ENCODE measurements at regions not wholly inside any gene's neighbourhood (a gene's known extent, or its start where the extent isn't known, plus 50 kb on each side); places are given as distances from the start of the nearest gene placed in this dataset.
A peak's percentile ranks its signal among the peaks of the same experiment; 100 is the strongest.
"Not testable (repeated sequence)": the region's sequence is repeated elsewhere in the genome, so short reads cannot be mapped to it uniquely, and the experiment has no call there.

- no peak for DNase-seq (ENCODE audit: low read depth in 2 of 2)
Observed at GRCh38 chrX:10676235-10676957, 56.0 kb upstream of the MID1 start.

- DNase-seq (ENCODE audit: low read depth in 2 of 2): no peak
Observed at GRCh38 chrX:10677490-10677889, 57.1 kb upstream of the MID1 start.

GRCh38 chrX:10679387-10679786, 59.0 kb upstream of the MID1 start:
- no peak for DNase-seq (ENCODE audit: low read depth in 2 of 2)

GRCh38 chrX:10681167-10681566, 60.8 kb upstream of the MID1 start:
- no peak for DNase-seq (ENCODE audit: low read depth in 2 of 2)

GRCh38 chrX:10683631-10684030, 63.2 kb upstream of the MID1 start:
- not testable (repeated sequence) for DNase-seq (ENCODE audit: low read depth in 2 of 2)

GRCh38 chrX:10685923-10686595, 65.7 kb upstream of the MID1 start:
- DNase-seq (ENCODE audit: low read depth in 2 of 2): no peak

GRCh38 chrX:10691751-10692150, 71.4 kb upstream of the MID1 start:
- not testable (repeated sequence) for DNase-seq (ENCODE audit: low read depth in 2 of 2)

- DNase-seq (ENCODE audit: low read depth in 2 of 2): no peak
Observed at GRCh38 chrX:10697616-10698317, 77.4 kb upstream of the MID1 start.

- no peak for DNase-seq (ENCODE audit: low read depth in 2 of 2)
Observed at GRCh38 chrX:10698318-10698640, 77.9 kb upstream of the MID1 start.

GRCh38 chrX:10702031-10702430, 81.6 kb upstream of the MID1 start:
- DNase-seq (ENCODE audit: low read depth in 2 of 2): no peak

- DNase-seq (ENCODE audit: low read depth in 2 of 2): not testable (repeated sequence)
Observed at GRCh38 chrX:10706342-10706741, 86.0 kb upstream of the MID1 start.

- DNase-seq (ENCODE audit: low read depth in 2 of 2): no peak
Observed at GRCh38 chrX:10707773-10708172, 87.4 kb upstream of the MID1 start.

GRCh38 chrX:10709276-10709675, 88.9 kb upstream of the MID1 start:
- DNase-seq (ENCODE audit: low read depth in 2 of 2): no peak

GRCh38 chrX:10714531-10714930, 94.1 kb upstream of the MID1 start:
- DNase-seq (ENCODE audit: low read depth in 2 of 2): no peak

GRCh38 chrX:10722851-10723250, 102.5 kb upstream of the MID1 start:
- peak in 1 of 2 donors; percentile 14 for DNase-seq (ENCODE audit: low read depth in 2 of 2)

GRCh38 chrX:10725071-10725470, 104.7 kb upstream of the MID1 start:
- DNase-seq (ENCODE audit: low read depth in 2 of 2): no peak

GRCh38 chrX:10726647-10727046, 106.3 kb upstream of the MID1 start:
- DNase-seq (ENCODE audit: low read depth in 2 of 2): no peak

GRCh38 chrX:10728806-10729389, 108.5 kb upstream of the MID1 start:
- no peak for DNase-seq (ENCODE audit: low read depth in 2 of 2)

- DNase-seq (ENCODE audit: low read depth in 2 of 2): no peak
Observed at GRCh38 chrX:10739426-10739825, 119.0 kb upstream of the MID1 start.

GRCh38 chrX:10741003-10741402, 120.6 kb upstream of the MID1 start:
- no peak for DNase-seq (ENCODE audit: low read depth in 2 of 2)

GRCh38 chrX:10741550-10741949, 121.2 kb upstream of the MID1 start:
- DNase-seq (ENCODE audit: low read depth in 2 of 2): no peak

GRCh38 chrX:10743476-10743875, 123.1 kb upstream of the MID1 start:
- DNase-seq (ENCODE audit: low read depth in 2 of 2): no peak

GRCh38 chrX:10744007-10744406, 123.6 kb upstream of the MID1 start:
- no peak for DNase-seq (ENCODE audit: low read depth in 2 of 2)

Data from stimulated activated CD4-positive, alpha-beta T cell treated with anti-CD3 and anti-CD28 coated beads, Interleukin-1b, Interleukin-23, amount 100 ng/mL, for 4 hours (primary cell).